ENCODE measurements at regions not wholly inside any gene's neighbourhood (a gene's known extent, or its start where the extent isn't known, plus 50 kb on each side); places are given as distances from the start of the nearest gene placed in this dataset.

DNA sequence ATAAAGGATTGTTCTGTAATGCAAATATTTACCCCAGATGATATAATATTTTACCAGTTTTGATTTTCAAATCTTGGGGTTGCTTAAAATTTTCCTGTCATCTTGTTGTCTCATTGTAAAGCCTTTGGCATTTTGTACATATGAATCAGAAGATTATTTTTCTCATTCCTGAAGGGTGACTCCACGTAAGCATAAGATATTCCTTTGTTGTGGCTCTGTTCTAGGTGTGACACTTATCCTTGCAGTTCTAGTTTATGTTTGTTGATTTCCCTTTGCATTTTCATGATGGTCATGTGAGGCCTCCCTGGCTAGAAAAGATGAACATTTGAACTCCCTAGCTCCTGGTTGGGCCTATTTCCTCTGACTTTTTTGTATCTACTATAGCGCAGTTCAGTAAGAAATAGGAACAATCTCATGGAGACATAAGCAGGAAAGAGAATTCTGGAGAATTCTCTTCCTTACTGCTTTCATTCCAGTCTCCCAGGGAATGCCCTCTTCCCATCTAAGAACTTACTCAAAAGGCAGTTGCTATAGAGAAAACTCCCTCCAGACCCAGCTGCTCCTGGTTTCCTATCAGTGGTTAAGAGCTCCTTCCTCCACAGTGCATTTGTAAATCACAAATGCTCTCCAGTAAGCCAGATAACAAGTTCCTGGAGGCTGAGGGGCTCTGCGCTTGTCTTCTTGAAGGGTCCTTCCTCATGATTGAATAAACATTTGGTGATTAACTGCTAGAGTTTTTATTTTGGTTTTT lies 124.7 kb downstream of the WNT5A start:
- Histone ChIP-seq H3K27ac (ENCODE audit: low read depth, low read length) (no peak overlapping the region), H3K4me1 (ENCODE audit: insufficient read depth, low read length) (no peaks in the 10 kb centered on the region), H3K4me3 (ENCODE audit: low read length) (no peak overlapping the region), H3K36me3 (ENCODE audit: insufficient read depth, low read length) (no peaks in the 10 kb centered on the region), H3K27me3 (ENCODE audit: insufficient read depth, low read length, poor library complexity, severe bottlenecking) (no peaks in the 10 kb centered on the region), H3K9me3 (ENCODE audit: low read length) (no peaks in the 10 kb centered on the region)
- Mint-ChIP-seq H3K9me3 (peaks cover 2 to 11% (median 3%) of the 10 kb centered on the region in 5 donors), H3K4me3 (no peak overlapping the region), H3K27ac (no peak overlapping the region), H3K27me3 (no peaks in the 10 kb centered on the region), H3K36me3 (no peaks in the 10 kb centered on the region), H3K4me1 (no peaks in the 10 kb centered on the region)
- no peak for DNase-seq
- CTCF ChIA-PET, result no interaction called here
- POLR2A ChIA-PET, result no interaction called here

DNA sequence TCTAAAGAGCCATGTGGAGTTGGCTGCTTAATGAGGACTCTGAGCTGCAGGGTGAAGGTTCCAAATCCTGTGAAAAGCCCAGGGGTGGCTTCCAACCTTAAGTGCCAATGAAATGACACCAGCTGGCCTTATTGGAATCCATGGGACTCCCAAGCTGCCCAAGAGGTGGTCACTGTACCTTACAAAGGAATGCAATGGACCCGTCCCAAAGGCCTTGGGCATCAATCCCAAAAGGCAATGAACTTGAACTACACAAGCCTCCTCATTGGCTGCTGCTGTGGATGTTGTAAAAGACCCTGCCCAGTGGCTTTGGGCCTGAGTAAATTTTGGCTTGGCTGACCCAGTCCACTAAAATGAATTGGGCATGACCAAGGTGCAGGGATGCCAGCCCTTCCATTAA lies 129.3 kb downstream of the WNT5A start:
- H3K4me3 Mint-ChIP-seq, result no peak overlapping the region
- no peaks in the 10 kb centered on the region for H3K4me1 Mint-ChIP-seq
- Histone ChIP-seq H3K27ac (ENCODE audit: low read depth, low read length) (no peak overlapping the region), H3K9me3 (ENCODE audit: low read length) (no peaks in the 10 kb centered on the region), H3K4me3 (ENCODE audit: low read length) (no peak overlapping the region), H3K27me3 (ENCODE audit: insufficient read depth, low read length, poor library complexity, severe bottlenecking) (no peaks in the 10 kb centered on the region), H3K4me1 (ENCODE audit: insufficient read depth, low read length) (no peaks in the 10 kb centered on the region), H3K36me3 (ENCODE audit: insufficient read depth, low read length) (no peaks in the 10 kb centered on the region)
- H3K27ac Mint-ChIP-seq, result no peak overlapping the region
- ChIA-PET CTCF (no interaction called here), POLR2A (no interaction called here)
- peaks cover 2 to 26% (median 4%) of the 10 kb centered on the region in 5 donors for H3K9me3 Mint-ChIP-seq
- no peaks in the 10 kb centered on the region for H3K27me3 Mint-ChIP-seq
- no peak for DNase-seq
- H3K36me3 Mint-ChIP-seq, result no peaks in the 10 kb centered on the region

DNA sequence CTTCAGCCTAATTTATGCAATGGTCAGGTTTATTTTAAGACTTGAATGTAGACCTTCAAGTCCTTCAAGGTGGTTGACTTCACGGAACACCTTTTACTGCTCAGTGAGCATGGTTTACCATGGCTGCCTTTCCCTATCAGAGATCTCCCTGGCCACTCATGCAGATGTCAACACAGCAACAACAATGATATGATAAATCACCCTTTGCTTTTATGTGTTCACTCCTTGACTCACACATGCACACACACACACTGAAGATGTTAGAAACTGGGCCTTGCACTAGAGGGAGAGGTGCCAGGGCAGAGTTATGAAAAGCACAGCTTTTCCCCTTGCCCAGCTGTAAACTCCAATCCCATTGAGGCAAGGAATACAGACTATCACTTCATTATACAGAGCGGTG lies 134.4 kb downstream of the WNT5A start:
- CTCF ChIA-PET, result no interaction called here
- Histone ChIP-seq H3K36me3 (ENCODE audit: insufficient read depth, low read length) (no peaks in the 10 kb centered on the region), H3K27ac (ENCODE audit: low read depth, low read length) (no peak overlapping the region), H3K4me1 (ENCODE audit: insufficient read depth, low read length) (no peaks in the 10 kb centered on the region), H3K9me3 (ENCODE audit: low read length) (no peaks in the 10 kb centered on the region), H3K4me3 (ENCODE audit: low read length) (no peak overlapping the region), H3K27me3 (ENCODE audit: insufficient read depth, low read length, poor library complexity, severe bottlenecking) (no peaks in the 10 kb centered on the region)
- no peak for DNase-seq
- H3K9me3 Mint-ChIP-seq, result peaks cover 0 to 14% (median 2%) of the 10 kb centered on the region in 5 donors
- H3K4me1 Mint-ChIP-seq, result no peaks in the 10 kb centered on the region
- POLR2A ChIA-PET, result no interaction called here
- no peak overlapping the region for H3K4me3 Mint-ChIP-seq
- H3K27me3 Mint-ChIP-seq, result no peaks in the 10 kb centered on the region
- H3K27ac Mint-ChIP-seq, result no peak overlapping the region
- no peaks in the 10 kb centered on the region for H3K36me3 Mint-ChIP-seq

DNA sequence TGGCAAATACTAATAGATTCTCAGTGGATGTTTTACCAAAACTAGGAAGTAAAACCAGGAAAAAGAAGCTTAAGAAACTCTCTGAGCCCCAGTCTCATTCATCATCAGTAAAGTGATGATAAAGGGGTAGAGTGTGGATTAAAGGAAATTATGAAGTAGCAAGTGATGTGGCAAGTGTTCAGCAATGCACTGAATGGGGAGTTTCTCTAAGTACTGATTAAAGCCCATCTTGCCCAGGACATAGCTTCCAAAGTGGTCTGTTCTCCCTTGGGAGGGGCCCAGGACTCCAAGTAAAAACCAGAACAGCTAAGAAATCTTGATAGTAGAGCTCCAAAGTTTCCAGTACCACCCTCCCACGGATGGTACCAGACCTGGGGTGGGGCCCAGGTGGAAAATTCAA lies 137.3 kb downstream of the WNT5A start:
- ChIA-PET CTCF (no interaction called here), POLR2A (no interaction called here)
- no peak for DNase-seq
- no peak overlapping the region for H3K27ac ChIP-seq (ENCODE audit: low read depth, low read length)
- H3K36me3 ChIP-seq (ENCODE audit: insufficient read depth, low read length), result no peaks in the 10 kb centered on the region
- H3K4me1 ChIP-seq (ENCODE audit: insufficient read depth, low read length), result no peaks in the 10 kb centered on the region
- H3K27ac Mint-ChIP-seq, result no peak overlapping the region
- peaks cover 0 to 5% (median 3%) of the 10 kb centered on the region in 5 donors for H3K9me3 Mint-ChIP-seq
- H3K36me3 Mint-ChIP-seq, result no peaks in the 10 kb centered on the region
- no peak overlapping the region for H3K4me3 Mint-ChIP-seq
- H3K4me1 Mint-ChIP-seq, result no peaks in the 10 kb centered on the region
- H3K27me3 ChIP-seq (ENCODE audit: insufficient read depth, low read length, poor library complexity, severe bottlenecking), result no peaks in the 10 kb centered on the region
- no peaks in the 10 kb centered on the region for H3K9me3 ChIP-seq (ENCODE audit: low read length)
- no peak overlapping the region for H3K4me3 ChIP-seq (ENCODE audit: low read length)
- H3K27me3 Mint-ChIP-seq, result no peaks in the 10 kb centered on the region

DNA sequence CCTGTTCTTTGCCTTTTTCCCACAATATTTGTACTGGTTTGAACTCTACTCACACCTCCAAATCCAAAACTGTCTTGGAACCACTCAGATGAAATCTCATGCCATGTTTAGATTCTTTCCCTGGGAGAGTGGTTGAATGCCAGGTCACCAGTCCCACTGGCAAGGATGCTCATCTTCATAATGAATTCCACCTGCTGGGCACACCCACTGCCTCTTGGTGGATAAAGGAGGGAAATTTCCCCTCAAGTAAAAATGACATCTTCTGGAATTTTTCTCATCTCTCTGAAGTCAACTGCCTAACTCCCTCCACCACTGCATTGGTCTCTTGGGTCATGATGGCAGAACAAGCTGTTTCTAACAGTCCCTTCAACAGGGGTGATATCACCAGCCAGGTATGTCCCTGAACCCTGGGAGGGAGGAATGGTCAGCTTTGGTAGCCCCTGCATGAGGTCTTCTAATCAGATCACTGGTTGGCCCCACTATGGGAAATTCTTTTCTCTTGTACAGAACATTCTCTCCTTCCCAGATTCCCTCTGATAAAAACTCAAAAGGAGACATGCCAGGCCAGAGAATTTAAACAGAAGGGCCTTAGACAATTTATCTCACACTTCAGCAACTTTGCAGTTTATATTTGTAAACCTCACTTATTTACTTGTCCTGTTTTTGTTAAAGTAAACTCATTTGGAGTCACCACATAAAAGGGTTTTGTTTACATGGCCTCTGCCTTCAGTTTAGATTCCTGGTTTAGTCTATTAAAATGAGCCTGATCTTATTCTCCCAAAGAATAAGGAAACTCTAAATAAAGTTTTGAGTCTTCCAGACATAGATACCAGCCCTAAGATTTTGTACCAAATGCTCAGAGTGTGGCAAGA lies 143.4 kb downstream of the WNT5A start:
- no peak overlapping the region for H3K27ac ChIP-seq (ENCODE audit: low read depth, low read length)
- Mint-ChIP-seq H3K27me3 (no peaks in the 10 kb centered on the region), H3K36me3 (no peaks in the 10 kb centered on the region), H3K9me3 (peaks cover 0 to 5% (median 4%) of the 10 kb centered on the region in 5 donors), H3K27ac (no peak overlapping the region), H3K4me1 (no peaks in the 10 kb centered on the region), H3K4me3 (no peak overlapping the region)
- H3K27me3 ChIP-seq (ENCODE audit: insufficient read depth, low read length, poor library complexity, severe bottlenecking), result no peaks in the 10 kb centered on the region
- no peak overlapping the region for H3K4me3 ChIP-seq (ENCODE audit: low read length)
- no peaks in the 10 kb centered on the region for H3K4me1 ChIP-seq (ENCODE audit: insufficient read depth, low read length)
- no peaks in the 10 kb centered on the region for H3K36me3 ChIP-seq (ENCODE audit: insufficient read depth, low read length)
- H3K9me3 ChIP-seq (ENCODE audit: low read length), result no peaks in the 10 kb centered on the region
- CTCF ChIA-PET, result no interaction called here
- POLR2A ChIA-PET, result no interaction called here
- DNase-seq, result no peak

DNA sequence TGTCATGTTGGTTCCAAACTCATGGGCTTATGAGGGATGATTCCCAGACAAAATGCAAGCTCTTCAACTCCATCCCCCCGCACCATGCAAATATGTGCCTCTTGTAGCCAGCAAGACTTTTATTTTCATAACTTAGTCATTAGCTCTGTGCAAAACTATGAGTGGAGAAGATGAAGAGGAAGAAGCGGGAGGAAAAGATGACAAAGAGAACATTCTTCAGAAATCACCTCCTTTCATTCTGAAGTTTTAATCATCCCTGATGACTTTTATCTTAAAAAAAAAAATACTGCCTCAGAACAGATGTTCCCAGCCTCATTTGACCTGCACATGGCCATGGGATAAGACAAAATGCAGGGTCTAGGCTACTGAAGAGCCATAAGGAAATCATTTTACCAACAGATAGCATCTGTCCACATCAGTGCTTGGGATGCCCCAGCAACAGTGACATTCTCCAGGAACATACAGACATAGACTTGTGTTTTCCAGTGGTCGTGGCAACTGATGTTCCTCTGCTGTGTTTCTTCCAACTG lies 145.5 kb downstream of the WNT5A start:
- H3K27me3 ChIP-seq (ENCODE audit: insufficient read depth, low read length, poor library complexity, severe bottlenecking), result no peaks in the 10 kb centered on the region
- ChIA-PET POLR2A (no interaction called here), CTCF (no interaction called here)
- DNase-seq, result no peak
- H3K4me1 ChIP-seq (ENCODE audit: insufficient read depth, low read length), result no peaks in the 10 kb centered on the region
- H3K27ac ChIP-seq (ENCODE audit: low read depth, low read length), result no peak overlapping the region
- no peak overlapping the region for H3K4me3 ChIP-seq (ENCODE audit: low read length)
- H3K27me3 Mint-ChIP-seq, result peaks cover 0 to 3% of the 10 kb centered on the region in 2 donors
- H3K4me1 Mint-ChIP-seq, result no peaks in the 10 kb centered on the region
- H3K4me3 Mint-ChIP-seq, result no peak overlapping the region
- no peaks in the 10 kb centered on the region for H3K36me3 Mint-ChIP-seq
- H3K9me3 ChIP-seq (ENCODE audit: low read length), result no peaks in the 10 kb centered on the region
- H3K27ac Mint-ChIP-seq, result no peak overlapping the region
- no peaks in the 10 kb centered on the region for H3K36me3 ChIP-seq (ENCODE audit: insufficient read depth, low read length)
- H3K9me3 Mint-ChIP-seq, result peaks cover 0 to 7% (median 2%) of the 10 kb centered on the region in 5 donors

DNA sequence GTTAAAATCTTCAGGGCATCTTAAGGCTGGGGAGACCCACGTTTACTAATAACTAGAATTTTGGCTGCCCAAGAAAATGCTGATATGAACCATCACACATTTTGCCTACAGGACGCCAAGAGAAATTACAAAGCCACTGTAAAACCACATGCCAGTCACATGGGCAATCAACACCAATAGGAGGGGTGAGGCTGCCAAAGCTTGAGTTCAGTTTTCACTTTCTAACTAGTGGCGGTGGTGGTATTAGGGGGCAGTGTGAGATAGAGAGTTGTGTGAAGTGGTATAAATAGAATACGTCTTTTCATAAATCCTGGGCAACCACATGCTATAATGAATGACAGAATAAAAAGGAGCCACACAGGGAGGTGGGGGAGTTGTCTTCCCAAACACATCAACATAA lies 147.3 kb downstream of the WNT5A start:
- Histone ChIP-seq H3K27ac (ENCODE audit: low read depth, low read length) (no peak overlapping the region), H3K27me3 (ENCODE audit: insufficient read depth, low read length, poor library complexity, severe bottlenecking) (no peaks in the 10 kb centered on the region), H3K4me3 (ENCODE audit: low read length) (no peak overlapping the region), H3K9me3 (ENCODE audit: low read length) (no peaks in the 10 kb centered on the region), H3K4me1 (ENCODE audit: insufficient read depth, low read length) (no peaks in the 10 kb centered on the region), H3K36me3 (ENCODE audit: insufficient read depth, low read length) (no peaks in the 10 kb centered on the region)
- CTCF ChIA-PET, result no interaction called here
- no peak for DNase-seq
- Mint-ChIP-seq H3K27me3 (peaks cover 0 to 3% of the 10 kb centered on the region in 2 donors), H3K4me1 (no peaks in the 10 kb centered on the region), H3K27ac (no peak overlapping the region), H3K4me3 (no peak overlapping the region), H3K36me3 (no peaks in the 10 kb centered on the region), H3K9me3 (peaks cover 0 to 7% (median 5%) of the 10 kb centered on the region in 5 donors)
- POLR2A ChIA-PET, result no interaction called here

DNA sequence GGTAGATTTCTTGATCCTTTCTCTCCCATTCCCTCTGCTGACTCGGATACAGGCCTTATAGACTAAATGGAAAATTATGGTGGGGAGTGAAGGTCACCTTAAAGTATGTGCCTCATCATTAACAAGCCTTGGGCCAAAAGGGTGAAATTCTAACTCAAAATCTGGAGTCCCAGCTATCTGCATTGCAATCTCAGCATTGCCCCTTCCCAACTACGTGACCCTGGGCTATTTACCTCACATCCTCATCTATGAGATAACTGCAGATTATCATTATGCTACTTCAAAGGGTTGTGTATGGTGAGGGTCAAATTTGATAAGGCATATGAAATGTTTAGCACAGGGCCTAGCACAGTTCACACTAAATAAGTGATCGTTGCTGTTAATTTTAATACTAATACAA lies 147.7 kb downstream of the WNT5A start:
- CTCF ChIA-PET, result no interaction called here
- Mint-ChIP-seq H3K9me3 (peaks cover 0 to 7% (median 5%) of the 10 kb centered on the region in 5 donors), H3K27ac (no peak overlapping the region), H3K36me3 (no peaks in the 10 kb centered on the region), H3K4me1 (no peaks in the 10 kb centered on the region), H3K27me3 (peaks cover 0 to 3% of the 10 kb centered on the region in 2 donors), H3K4me3 (no peak overlapping the region)
- POLR2A ChIA-PET, result no interaction called here
- Histone ChIP-seq H3K27ac (ENCODE audit: low read depth, low read length) (no peak overlapping the region), H3K36me3 (ENCODE audit: insufficient read depth, low read length) (no peaks in the 10 kb centered on the region), H3K4me3 (ENCODE audit: low read length) (no peak overlapping the region), H3K9me3 (ENCODE audit: low read length) (no peaks in the 10 kb centered on the region), H3K4me1 (ENCODE audit: insufficient read depth, low read length) (no peaks in the 10 kb centered on the region), H3K27me3 (ENCODE audit: insufficient read depth, low read length, poor library complexity, severe bottlenecking) (no peaks in the 10 kb centered on the region)
- DNase-seq, result no peak

Data from CD8-positive, alpha-beta memory T cell (primary cell).